ENCODE measurements at regions not wholly inside any gene's neighbourhood (a gene's known extent, or its start where the extent isn't known, plus 50 kb on each side); places are given as distances from the start of the nearest gene placed in this dataset.

DNA sequence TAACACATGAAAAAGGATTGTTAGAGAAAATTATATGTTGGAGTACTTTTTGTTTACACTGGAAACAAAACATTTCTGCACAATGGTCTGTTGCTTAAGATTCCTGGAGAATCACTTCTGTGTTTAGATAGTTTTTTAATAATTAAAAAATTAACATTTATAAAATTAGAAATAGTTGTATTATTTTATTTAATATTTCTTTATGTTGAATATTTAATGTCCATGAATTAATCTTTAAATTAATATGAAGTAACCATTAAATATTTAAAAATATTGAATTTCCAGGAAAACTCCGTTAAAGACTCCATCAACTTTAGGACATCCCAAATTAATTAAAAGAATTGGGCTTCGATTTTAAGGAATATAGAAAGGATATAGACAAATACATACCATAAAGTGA lies 797.1 kb upstream of the GALNTL6 start:
- H3K4me2 ChIP-seq (ENCODE audit: insufficient read depth, low read length): no peak overlapping the region
- TF ChIP-seq, protein P1, sequence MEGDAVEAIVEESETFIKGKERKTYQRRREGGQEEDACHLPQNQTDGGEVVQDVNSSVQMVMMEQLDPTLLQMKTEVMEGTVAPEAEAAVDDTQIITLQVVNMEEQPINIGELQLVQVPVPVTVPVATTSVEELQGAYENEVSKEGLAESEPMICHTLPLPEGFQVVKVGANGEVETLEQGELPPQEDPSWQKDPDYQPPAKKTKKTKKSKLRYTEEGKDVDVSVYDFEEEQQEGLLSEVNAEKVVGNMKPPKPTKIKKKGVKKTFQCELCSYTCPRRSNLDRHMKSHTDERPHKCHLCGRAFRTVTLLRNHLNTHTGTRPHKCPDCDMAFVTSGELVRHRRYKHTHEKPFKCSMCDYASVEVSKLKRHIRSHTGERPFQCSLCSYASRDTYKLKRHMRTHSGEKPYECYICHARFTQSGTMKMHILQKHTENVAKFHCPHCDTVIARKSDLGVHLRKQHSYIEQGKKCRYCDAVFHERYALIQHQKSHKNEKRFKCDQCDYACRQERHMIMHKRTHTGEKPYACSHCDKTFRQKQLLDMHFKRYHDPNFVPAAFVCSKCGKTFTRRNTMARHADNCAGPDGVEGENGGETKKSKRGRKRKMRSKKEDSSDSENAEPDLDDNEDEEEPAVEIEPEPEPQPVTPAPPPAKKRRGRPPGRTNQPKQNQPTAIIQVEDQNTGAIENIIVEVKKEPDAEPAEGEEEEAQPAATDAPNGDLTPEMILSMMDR (IDR thresholded peaks at IDR 0.05; ENCODE audit: extremely low read depth, low read depth, low read length): no peak
- no peak overlapping the region for H2AFZ ChIP-seq (ENCODE audit: low read length)
- no peak for DNase-seq (ENCODE audit: insufficient read length, low spot score, missing footprints)
- no peaks in the 10 kb centered on the region for H3K79me2 ChIP-seq (ENCODE audit: insufficient read depth, low read length)
- H3K27ac ChIP-seq (ENCODE audit: low read depth, low read length): no peak overlapping the region
- no peaks in the 10 kb centered on the region for H4K20me1 ChIP-seq (ENCODE audit: insufficient read depth, low read length)
- no peaks in the 10 kb centered on the region for H3K27me3 ChIP-seq (ENCODE audit: insufficient read depth, low read length)
- H3K4me3 ChIP-seq (ENCODE audit: insufficient read depth, low read length): no peak overlapping the region
- H3K9me3 ChIP-seq (ENCODE audit: low read depth, low read length): no peaks in the 10 kb centered on the region
- no peaks in the 10 kb centered on the region for H3K4me1 ChIP-seq (ENCODE audit: insufficient read depth, low read length)
- no peaks in the 10 kb centered on the region for H3K36me3 ChIP-seq (ENCODE audit: insufficient read depth, low read length)

DNA sequence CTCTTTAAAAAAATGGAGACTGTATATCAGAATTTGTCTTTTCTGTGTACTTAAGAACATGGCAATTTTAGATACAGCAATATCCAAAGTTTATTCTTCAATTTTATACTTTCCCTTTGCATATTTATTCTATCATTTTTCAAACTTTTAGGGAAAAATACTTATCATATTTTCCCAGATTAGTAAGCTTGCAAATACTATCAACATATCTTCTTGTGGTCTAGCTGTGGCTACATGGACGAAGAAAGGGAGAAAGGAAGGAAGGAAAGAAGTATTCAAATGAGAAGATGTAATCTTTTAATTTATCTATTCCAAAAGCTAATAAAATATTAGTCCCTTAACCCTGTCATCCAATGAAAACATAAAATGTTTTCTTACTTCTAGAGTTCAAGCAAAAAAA lies 797.8 kb upstream of the GALNTL6 start:
- Histone ChIP-seq H3K4me1 (ENCODE audit: insufficient read depth, low read length) (no peaks in the 10 kb centered on the region), H3K79me2 (ENCODE audit: insufficient read depth, low read length) (no peaks in the 10 kb centered on the region), H3K9me3 (ENCODE audit: low read depth, low read length) (no peaks in the 10 kb centered on the region), H4K20me1 (ENCODE audit: insufficient read depth, low read length) (no peaks in the 10 kb centered on the region), H3K4me3 (ENCODE audit: insufficient read depth, low read length) (no peak overlapping the region), H3K27me3 (ENCODE audit: insufficient read depth, low read length) (no peaks in the 10 kb centered on the region), H2AFZ (ENCODE audit: low read length) (no peak overlapping the region), H3K36me3 (ENCODE audit: insufficient read depth, low read length) (no peaks in the 10 kb centered on the region), H3K4me2 (ENCODE audit: insufficient read depth, low read length) (no peak overlapping the region), H3K27ac (ENCODE audit: low read depth, low read length) (no peak overlapping the region)
- DNase-seq (ENCODE audit: insufficient read length, low spot score, missing footprints): no peak
- TF ChIP-seq, protein P1 (IDR thresholded peaks at IDR 0.05; ENCODE audit: extremely low read depth, low read depth, low read length): no peak

- TF ChIP-seq, protein P1 (IDR thresholded peaks at IDR 0.05; ENCODE audit: extremely low read depth, low read depth, low read length): no peak
- Histone ChIP-seq H3K27ac (ENCODE audit: low read depth, low read length) (no peak overlapping the region), H3K36me3 (ENCODE audit: insufficient read depth, low read length) (no peaks in the 10 kb centered on the region), H2AFZ (ENCODE audit: low read length) (no peak overlapping the region), H4K20me1 (ENCODE audit: insufficient read depth, low read length) (no peaks in the 10 kb centered on the region), H3K4me3 (ENCODE audit: insufficient read depth, low read length) (no peak overlapping the region), H3K4me2 (ENCODE audit: insufficient read depth, low read length) (no peak overlapping the region), H3K4me1 (ENCODE audit: insufficient read depth, low read length) (no peaks in the 10 kb centered on the region), H3K79me2 (ENCODE audit: insufficient read depth, low read length) (no peaks in the 10 kb centered on the region), H3K9me3 (ENCODE audit: low read depth, low read length) (no peaks in the 10 kb centered on the region), H3K27me3 (ENCODE audit: insufficient read depth, low read length) (no peaks in the 10 kb centered on the region)
- DNase-seq (ENCODE audit: insufficient read length, low spot score, missing footprints): no peak
Measured at GRCh38 chr4:171007618-171008390, 805.4 kb upstream of the GALNTL6 start.

- Histone ChIP-seq H3K27ac (ENCODE audit: low read depth, low read length) (no peak overlapping the region), H2AFZ (ENCODE audit: low read length) (no peak overlapping the region), H3K4me2 (ENCODE audit: insufficient read depth, low read length) (no peak overlapping the region), H3K79me2 (ENCODE audit: insufficient read depth, low read length) (no peaks in the 10 kb centered on the region), H3K4me3 (ENCODE audit: insufficient read depth, low read length) (no peak overlapping the region), H3K27me3 (ENCODE audit: insufficient read depth, low read length) (no peaks in the 10 kb centered on the region), H4K20me1 (ENCODE audit: insufficient read depth, low read length) (no peaks in the 10 kb centered on the region), H3K4me1 (ENCODE audit: insufficient read depth, low read length) (no peaks in the 10 kb centered on the region), H3K36me3 (ENCODE audit: insufficient read depth, low read length) (no peaks in the 10 kb centered on the region), H3K9me3 (ENCODE audit: low read depth, low read length) (no peaks in the 10 kb centered on the region)
- no peak for DNase-seq (ENCODE audit: insufficient read length, low spot score, missing footprints)
- TF ChIP-seq, protein P1 (IDR thresholded peaks at IDR 0.05; ENCODE audit: extremely low read depth, low read depth, low read length): no peak
Measured at GRCh38 chr4:171002246-171002645, 811.0 kb upstream of the GALNTL6 start.

Data from osteoblast (primary cell).